Testis (tissue), 2 donors: ENCODE measurements at regions not wholly inside any gene's neighbourhood (a gene's known extent, or its start where the extent isn't known, plus 50 kb on each side); places are given as distances from the start of the nearest gene placed in this dataset.
A peak's percentile ranks its signal among the peaks of the same experiment; 100 is the strongest.

Experiments used
- DNase-seq: peaks from one replicate; pipeline ENCODE4 v3.0.0-alpha.2; 2019
- H3K27ac ChIP-seq, 2 donors: fragments of 200-600 bp; sonication (generic); one replicate each; pipeline ENCODE4 v1.5.1; 2019
- H3K27me3 ChIP-seq: fragments of 200-600 bp; sonication (generic); one replicate; pipeline ENCODE4 v1.5.1; 2019
- H3K36me3 ChIP-seq: fragments of 200-600 bp; sonication (generic); one replicate; pipeline ENCODE4 v1.5.1; 2017; ENCODE audit warnings: low read depth; ENCODE audit errors: missing control alignments
- H3K4me1 ChIP-seq: fragments of 200-600 bp; sonication (generic); one replicate; pipeline ENCODE4 v1.5.1; 2019
- H3K4me3 ChIP-seq, 2 donors: fragments of 200-600 bp; sonication (generic); one replicate each; pipeline ENCODE4 v1.5.1; 2017 to 2019
- H3K9me3 ChIP-seq: fragments of 200-600 bp; sonication (generic); one replicate; pipeline ENCODE4 v1.5.1; 2017
- CTCF ChIP-seq, 3 experiments: fragments of 450-650 bp in 2 of 3; fragments of 200-600 bp in 1 of 3; sonication (generic) in 1 of 3; IDR thresholded peaks; one replicate each; pipeline ENCODE4 v1.5.1; 2016 to 2019; ENCODE audit warnings: antibody characterized with exemption in 3 of 3, mild to moderate bottlenecking in 2 of 3, moderate library complexity in 1 of 3
- POLR2A ChIP-seq: fragments of 450-650 bp; IDR thresholded peaks from one replicate; pipeline ENCODE4 v1.6.1; 2017; ENCODE audit warnings: antibody characterized with exemption, mild to moderate bottlenecking, moderate library complexity
- WGBS, 2 donors: methylation state at CpG; one replicate each; pipeline ENCODE4 v1.1.5; 2018; 5-methylcytosine and 5-hydroxymethylcytosine counted together
- intact Hi-C: fragments of 100-400 bp; cut with DNase I; formaldehyde crosslinking; loops from one replicate; pipeline ENCODE4 v1.15.1; 2023; ENCODE audit warnings: low total_unique reads

- WGBS, 2 donors, result 67 to 90% methylated on average over 2 of the region's 2 CpGs
- TF ChIP-seq CTCF (IDR thresholded peaks at IDR 0.05) (no peak), POLR2A (no peak)
These were observed 333.4 kb upstream of the TBX3 start for GRCh38 chr12:115017346-115017745.

GRCh38 chr12:115013236-115013981 lies 329.4 kb upstream of the TBX3 start:
- TF ChIP-seq POLR2A (no peak), CTCF (IDR thresholded peaks at IDR 0.05) (no peak)
- Histone ChIP-seq H3K36me3 (no peaks in the 10 kb centered on the region), H3K4me3 (peak overlapping the region in 1 of 2 donors; percentile 13), H3K27me3 (no peaks in the 10 kb centered on the region), H3K4me1 (no peaks in the 10 kb centered on the region), H3K9me3 (peaks cover 3% of the 10 kb centered on the region), H3K27ac (no peak overlapping the region)
- no peak for DNase-seq
- intact Hi-C loops, result no loop called here
- WGBS, 2 donors, result 28 to 39% methylated on average over 15 of the region's 15 CpGs

More at GRCh38 chr12:115017346-115017745, 333.4 kb upstream of the TBX3 start:
- no peak for DNase-seq
- Histone ChIP-seq H3K4me1 (no peaks in the 10 kb centered on the region), H3K36me3 (no peaks in the 10 kb centered on the region), H3K9me3 (no peaks in the 10 kb centered on the region), H3K27me3 (no peaks in the 10 kb centered on the region), H3K4me3 (no peak overlapping the region), H3K27ac (no peak overlapping the region)
- intact Hi-C loops, result no loop called here

DNA sequence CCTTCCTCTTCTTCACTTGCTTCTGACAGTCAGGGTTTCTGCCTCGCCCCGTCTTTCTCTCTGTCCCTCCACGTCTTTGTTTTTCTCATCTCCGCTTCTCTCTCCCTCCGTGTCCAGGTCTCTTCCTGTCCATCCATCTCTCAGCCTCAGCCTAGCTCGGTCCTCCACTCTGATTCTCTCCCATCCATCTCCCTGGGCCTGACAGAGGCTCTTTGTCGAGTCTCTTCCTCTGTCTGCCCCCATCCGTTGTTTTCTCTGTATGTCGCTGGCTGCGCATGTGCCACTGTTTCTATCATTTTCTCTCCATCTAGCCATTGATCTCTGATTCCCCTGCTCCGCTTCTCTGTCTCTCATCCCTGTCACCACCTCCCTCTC lies 328.9 kb upstream of the TBX3 start:
- Histone ChIP-seq H3K27ac (no peak overlapping the region), H3K9me3 (peaks cover 3% of the 10 kb centered on the region), H3K36me3 (no peaks in the 10 kb centered on the region), H3K4me3 (peak overlapping the region in 1 of 2 donors; percentile 13), H3K27me3 (no peaks in the 10 kb centered on the region), H3K4me1 (no peaks in the 10 kb centered on the region)
- TF ChIP-seq CTCF (IDR thresholded peaks at IDR 0.05), result no peak
- WGBS, 2 donors, result 58 to 75% methylated on average over 11 of the region's 11 CpGs
- DNase-seq, result no peak
- intact Hi-C loops, result no loop called here

GRCh38 chr12:115011703-115012102 lies 327.7 kb upstream of the TBX3 start:
- Histone ChIP-seq H3K4me1 (no peaks in the 10 kb centered on the region), H3K36me3 (no peaks in the 10 kb centered on the region), H3K27ac (no peak overlapping the region), H3K27me3 (no peaks in the 10 kb centered on the region), H3K9me3 (peaks cover 3% of the 10 kb centered on the region), H3K4me3 (no peak overlapping the region)
- WGBS, 2 donors, result 86% methylated on average over 3 of the region's 3 CpGs
- intact Hi-C loops, result no loop called here
- TF ChIP-seq POLR2A, result no peak
- no peak for TF ChIP-seq CTCF (IDR thresholded peaks at IDR 0.05)
- DNase-seq, result no peak
